ENCODE measurements at regions not wholly inside any gene's neighbourhood (a gene's known extent, or its start where the extent isn't known, plus 50 kb on each side); places are given as distances from the start of the nearest gene placed in this dataset.

GRCh38 chr2:144707736-144708326, 187.9 kb upstream of the ZEB2 start:
- H3K9me3 Mint-ChIP-seq, result no peaks in the 10 kb centered on the region
- no peak overlapping the region for H3K4me3 Mint-ChIP-seq
- no peak overlapping the region for H3K27ac Mint-ChIP-seq
- H3K27me3 Mint-ChIP-seq (ENCODE audit: low read depth), result no peaks in the 10 kb centered on the region
- no peaks in the 10 kb centered on the region for H3K36me3 Mint-ChIP-seq (ENCODE audit: low read depth)
- H3K4me1 Mint-ChIP-seq, result peaks cover 18% of the 10 kb centered on the region
- TF ChIP-seq, protein P1, sequence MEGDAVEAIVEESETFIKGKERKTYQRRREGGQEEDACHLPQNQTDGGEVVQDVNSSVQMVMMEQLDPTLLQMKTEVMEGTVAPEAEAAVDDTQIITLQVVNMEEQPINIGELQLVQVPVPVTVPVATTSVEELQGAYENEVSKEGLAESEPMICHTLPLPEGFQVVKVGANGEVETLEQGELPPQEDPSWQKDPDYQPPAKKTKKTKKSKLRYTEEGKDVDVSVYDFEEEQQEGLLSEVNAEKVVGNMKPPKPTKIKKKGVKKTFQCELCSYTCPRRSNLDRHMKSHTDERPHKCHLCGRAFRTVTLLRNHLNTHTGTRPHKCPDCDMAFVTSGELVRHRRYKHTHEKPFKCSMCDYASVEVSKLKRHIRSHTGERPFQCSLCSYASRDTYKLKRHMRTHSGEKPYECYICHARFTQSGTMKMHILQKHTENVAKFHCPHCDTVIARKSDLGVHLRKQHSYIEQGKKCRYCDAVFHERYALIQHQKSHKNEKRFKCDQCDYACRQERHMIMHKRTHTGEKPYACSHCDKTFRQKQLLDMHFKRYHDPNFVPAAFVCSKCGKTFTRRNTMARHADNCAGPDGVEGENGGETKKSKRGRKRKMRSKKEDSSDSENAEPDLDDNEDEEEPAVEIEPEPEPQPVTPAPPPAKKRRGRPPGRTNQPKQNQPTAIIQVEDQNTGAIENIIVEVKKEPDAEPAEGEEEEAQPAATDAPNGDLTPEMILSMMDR (IDR thresholded peaks at IDR 0.05; ENCODE audit: unreplicated experiment in 3 of 3), result no peak

GRCh38 chr2:144706647-144707046, 186.7 kb upstream of the ZEB2 start:
- Mint-ChIP-seq H3K9me3 (no peaks in the 10 kb centered on the region), H3K4me3 (no peak overlapping the region), H3K4me1 (peaks cover 6% of the 10 kb centered on the region), H3K36me3 (ENCODE audit: low read depth) (no peaks in the 10 kb centered on the region), H3K27me3 (ENCODE audit: low read depth) (no peaks in the 10 kb centered on the region), H3K27ac (no peak overlapping the region)
- TF ChIP-seq, protein P1 (IDR thresholded peaks at IDR 0.05; ENCODE audit: unreplicated experiment in 3 of 3), result no peak

GRCh38 chr2:144705328-144706245, 185.7 kb upstream of the ZEB2 start:
- Mint-ChIP-seq H3K4me3 (no peak overlapping the region), H3K27me3 (ENCODE audit: low read depth) (no peaks in the 10 kb centered on the region), H3K27ac (no peak overlapping the region), H3K9me3 (no peaks in the 10 kb centered on the region), H3K36me3 (ENCODE audit: low read depth) (no peaks in the 10 kb centered on the region), H3K4me1 (peaks cover 4% of the 10 kb centered on the region)
- TF ChIP-seq, protein P1 (IDR thresholded peaks at IDR 0.05; ENCODE audit: unreplicated experiment in 3 of 3), result no peak

DNA sequence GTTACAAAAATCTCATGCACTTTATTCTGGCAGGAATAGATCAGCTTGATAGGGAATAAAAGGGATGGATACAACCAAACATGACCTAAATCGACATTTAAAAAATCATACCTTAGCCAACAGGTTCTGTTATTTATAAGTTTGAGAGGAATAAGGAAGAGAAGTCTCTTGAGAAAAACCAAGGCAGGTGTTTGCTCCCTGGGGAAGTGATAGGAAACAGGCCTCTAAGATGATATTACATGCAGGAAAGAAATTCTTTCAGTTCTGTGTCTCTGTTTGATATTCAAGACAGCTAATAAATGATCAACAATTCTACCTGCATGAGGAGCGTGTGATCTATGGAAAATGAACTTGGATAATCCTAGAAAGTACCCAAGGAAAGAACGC, 184.8 kb upstream of the ZEB2 start:
- H3K36me3 Mint-ChIP-seq (ENCODE audit: low read depth), result no peaks in the 10 kb centered on the region
- TF ChIP-seq, protein P1 (IDR thresholded peaks at IDR 0.05; ENCODE audit: unreplicated experiment in 3 of 3), result no peak
- H3K4me3 Mint-ChIP-seq, result no peak overlapping the region

DNA sequence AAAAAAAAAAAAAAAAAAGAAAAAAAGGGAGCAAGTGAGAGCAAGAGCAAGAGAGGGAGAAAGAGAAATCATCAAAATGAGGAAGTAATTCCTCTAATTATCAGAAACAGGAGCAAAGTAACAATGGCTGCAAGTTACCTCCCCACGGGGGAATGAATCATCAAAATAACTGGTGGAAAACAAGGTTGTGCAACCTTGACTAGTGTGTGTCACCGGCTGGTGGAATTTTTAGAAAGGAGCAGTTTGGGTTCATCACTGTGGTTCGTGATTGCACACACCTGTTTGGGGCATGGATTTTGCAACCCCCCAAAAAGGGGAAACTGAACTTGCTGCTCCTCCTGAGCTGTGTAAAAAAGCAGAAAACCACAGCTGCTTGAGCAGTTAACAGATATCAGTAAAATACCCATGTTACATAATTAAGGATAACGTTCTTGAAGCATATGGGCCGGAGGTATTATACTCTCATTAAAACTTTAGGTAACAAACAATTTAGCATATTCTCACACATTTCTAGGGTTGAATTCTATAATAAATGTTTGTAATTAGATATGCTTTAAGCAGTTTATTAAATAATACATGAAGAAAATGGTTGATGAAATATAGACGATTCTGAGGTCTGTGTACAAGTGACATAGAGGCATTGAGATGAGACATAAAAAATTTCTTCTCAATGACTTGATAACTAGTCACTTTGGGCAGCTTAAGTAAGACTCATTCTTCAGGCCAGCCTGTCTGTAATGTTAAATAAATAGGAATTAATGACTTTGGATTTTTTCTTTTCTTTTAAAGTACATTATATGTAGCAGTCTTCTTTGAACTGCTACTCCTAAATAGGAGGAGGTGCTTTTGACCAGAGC, 184.2 kb upstream of the ZEB2 start:
- TF ChIP-seq, protein P1 (IDR thresholded peaks at IDR 0.05; ENCODE audit: unreplicated experiment in 3 of 3), result no peak
- no peaks in the 10 kb centered on the region for H3K36me3 Mint-ChIP-seq (ENCODE audit: low read depth)
- H3K9me3 Mint-ChIP-seq, result no peaks in the 10 kb centered on the region
- H3K4me1 Mint-ChIP-seq, result peaks cover 4% of the 10 kb centered on the region
- no peaks in the 10 kb centered on the region for H3K27me3 Mint-ChIP-seq (ENCODE audit: low read depth)
- no peak overlapping the region for H3K4me3 Mint-ChIP-seq
- H3K27ac Mint-ChIP-seq, result no peak overlapping the region

More for the DNA sequence above, 184.8 kb upstream of the ZEB2 start:
- peaks cover 4% of the 10 kb centered on the region for H3K4me1 Mint-ChIP-seq
- H3K27ac Mint-ChIP-seq, result no peak overlapping the region
- H3K9me3 Mint-ChIP-seq, result no peaks in the 10 kb centered on the region
- no peaks in the 10 kb centered on the region for H3K27me3 Mint-ChIP-seq (ENCODE audit: low read depth)
